Pancreas (tissue), 10 donors: ENCODE measurements at regions not wholly inside any gene's neighbourhood (a gene's known extent, or its start where the extent isn't known, plus 50 kb on each side); places are given as distances from the start of the nearest gene placed in this dataset.
"Not testable (repeated sequence)": the region's sequence is repeated elsewhere in the genome, so short reads cannot be mapped to it uniquely, and the experiment has no call there.

Experiments
- ATAC-seq, 4 donors: fragments of 200-7000 bp; cut with Tn5 transposase; one replicate each; pipeline versions ENCODE4 v1.8.0 to v1.9.1; 2020; ENCODE audit warnings: mild to moderate bottlenecking in 4 of 4, moderate library complexity in 4 of 4
- DNase-seq, 6 donors: peaks; one replicate each; pipeline ENCODE4 v3.0.0-alpha.2; 2020
- FAIRE-seq: peaks from 2 replicates; lab custom pipeline; 2012; peaks lifted over from hg19 to GRCh38; lab: Jason Lieb, UNC
- H3K27ac ChIP-seq, 4 donors: fragments of 200-600 bp; sonication (generic); 1 replicate in 3 of 4; 2 replicates in 1 of 4; pipeline versions ENCODE4 v1.5.0 to v1.8.0; 2020
- H3K27me3 ChIP-seq, 4 donors: fragments of 200-600 bp; one replicate each; pipeline ENCODE4 v1.8.0; 2021
- H3K36me3 ChIP-seq, 3 donors: fragments of 200-600 bp; sonication (generic) in 1 of 3; one replicate each; pipeline versions ENCODE4 v1.5.0 to v1.8.0; 2020 to 2021
- H3K4me1 ChIP-seq, 3 donors: fragments of 200-600 bp; one replicate each; pipeline ENCODE4 v1.8.0; 2021
- H3K4me3 ChIP-seq, 4 donors: fragments of 200-600 bp; sonication (generic) in 2 of 4; one replicate each; pipeline versions ENCODE4 v1.5.0 to v1.8.0; 2020 to 2021
- H3K9me3 ChIP-seq, 4 donors: fragments of 200-600 bp; one replicate each; pipeline ENCODE4 v1.8.0; 2021
- CTCF ChIP-seq, 4 donors: fragments of 200-600 bp; sonication (generic) in 3 of 4; IDR thresholded peaks; one replicate each; pipeline versions ENCODE4 v1.5.0 to v1.8.0; 2021; ENCODE audit warnings: antibody characterized with exemption in 4 of 4
- WGBS, 2 donors: extraction: QIAGEN DNeasy Blood & Tissue Kit; methylation state at CpG; one replicate each; pipeline ENCODE4 v1.1.7; 2013; 5-methylcytosine and 5-hydroxymethylcytosine counted together
- intact Hi-C, 3 donors: fragments of 100-400 bp; cut with DNase I; formaldehyde crosslinking; loops; one replicate each; pipeline versions ENCODE4 v1.11.1 to v1.14.2; 2022
- donor health status: healthy with polysubstance abuse.
- donor health status: DM: no; HTN: no; CAD: no; lungs with moderate emphysema.
- donor health status: DM: no; HTN: no; CAD: no.
- donor health status: control.
- donor health status: control.
- donor health status: Bipolar disorder and iron deficiency.
- donor health status: DM: yes; HTN: yes; CAD: no.
- donor health status: DM: no; HTN: no; CAD: no.
- donor health status: DM: no; HTN: no; CAD: no.
- donor health status: DM: yes; HTN: yes; CAD: no.

- intact Hi-C loops = no loop called here
- H3K4me3 ChIP-seq = no peak overlapping the region
These were observed 127.7 kb downstream of the IGLL1 start for GRCh38 chr22:23452231-23453010.

GRCh38 chr22:23451452-23452230 lies 128.4 kb downstream of the IGLL1 start:
- 60 to 69% methylated on average over 29 to 30 of the region's 30 CpGs for WGBS, 2 donors
- H3K4me3 ChIP-seq, intact Hi-C loops, H3K36me3 ChIP-seq, ATAC-seq, FAIRE-seq, H3K27ac ChIP-seq, DNase-seq, H3K9me3 ChIP-seq, H3K27me3 ChIP-seq, H3K4me1 ChIP-seq: not testable (repeated sequence)

More at GRCh38 chr22:23452231-23453010, 127.7 kb downstream of the IGLL1 start:
- Histone ChIP-seq H3K9me3 (no peaks in the 10 kb centered on the region), H3K27me3 (no peaks in the 10 kb centered on the region), H3K36me3 (no peaks in the 10 kb centered on the region), H3K4me1 (no peaks in the 10 kb centered on the region), H3K27ac (no peak overlapping the region)
- WGBS, 2 donors = 52 to 56% methylated on average over 22 to 23 of the region's 23 CpGs
- no peak for TF ChIP-seq CTCF (IDR thresholded peaks at IDR 0.05)
- no peak for ATAC-seq
- FAIRE-seq = no peak
- DNase-seq = no peak

- DNase-seq, H3K4me3 ChIP-seq, H3K36me3 ChIP-seq, ATAC-seq, FAIRE-seq, H3K27ac ChIP-seq, H3K9me3 ChIP-seq, intact Hi-C loops, H3K4me1 ChIP-seq, H3K27me3 ChIP-seq: not testable (repeated sequence)
- WGBS, 2 donors = 88 to 90% methylated on average over 13 to 15 of the region's 15 CpGs
These were observed 129.3 kb downstream of the IGLL1 start for GRCh38 chr22:23450821-23451220.

GRCh38 chr22:23450434-23450795 lies 129.7 kb downstream of the IGLL1 start:
- Histone ChIP-seq H3K4me1 (no peaks in the 10 kb centered on the region), H3K36me3 (no peaks in the 10 kb centered on the region), H3K27me3 (no peaks in the 10 kb centered on the region), H3K9me3 (no peaks in the 10 kb centered on the region), H3K4me3 (no peak overlapping the region), H3K27ac (no peak overlapping the region)
- ATAC-seq (no peak), FAIRE-seq (no peak), DNase-seq (no peak)
- intact Hi-C loops = no loop called here
- TF ChIP-seq CTCF (IDR thresholded peaks at IDR 0.05) = no peak
- WGBS, 2 donors = 88 to 97% methylated on average over 14 of the region's 14 CpGs

GRCh38 chr22:23449748-23450433 lies 130.2 kb downstream of the IGLL1 start:
- H3K4me1 ChIP-seq, H3K27ac ChIP-seq, H3K36me3 ChIP-seq, ATAC-seq, H3K27me3 ChIP-seq, DNase-seq, H3K9me3 ChIP-seq, FAIRE-seq, H3K4me3 ChIP-seq, intact Hi-C loops: not testable (repeated sequence)
- WGBS, 2 donors = 82 to 89% methylated on average over 26 to 28 of the region's 28 CpGs

GRCh38 chr22:23448499-23449288 lies 131.4 kb downstream of the IGLL1 start:
- ATAC-seq, H3K36me3 ChIP-seq, DNase-seq, H3K27me3 ChIP-seq, FAIRE-seq, H3K4me3 ChIP-seq, intact Hi-C loops, H3K4me1 ChIP-seq, H3K27ac ChIP-seq, H3K9me3 ChIP-seq: not testable (repeated sequence)
- WGBS, 2 donors = 71 to 83% methylated on average over 20 to 24 of the region's 31 CpGs
